ENCODE measurements at regions not wholly inside any gene's neighbourhood (a gene's known extent, or its start where the extent isn't known, plus 50 kb on each side); places are given as distances from the start of the nearest gene placed in this dataset.

DNA sequence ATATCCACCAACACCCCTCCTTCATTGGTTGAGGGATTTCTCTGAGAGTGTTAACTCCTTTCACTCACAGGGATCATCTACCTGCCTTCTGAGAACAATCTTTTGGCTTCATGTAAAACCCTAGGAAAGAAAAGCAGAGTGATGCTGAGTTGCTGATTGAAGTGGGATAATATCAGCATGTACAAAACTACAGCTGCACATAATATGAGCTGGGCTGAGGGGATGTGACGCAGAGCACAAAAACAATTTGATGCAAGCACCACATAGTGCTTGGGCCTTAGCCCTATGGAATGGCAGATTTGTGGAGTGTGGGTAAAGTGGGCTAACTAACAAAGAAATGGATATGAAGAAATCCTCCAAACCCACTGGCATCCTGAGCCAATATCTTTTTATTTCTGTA is 267.6 kb upstream of the KCNH8 start:
- TF ChIP-seq, protein P1, sequence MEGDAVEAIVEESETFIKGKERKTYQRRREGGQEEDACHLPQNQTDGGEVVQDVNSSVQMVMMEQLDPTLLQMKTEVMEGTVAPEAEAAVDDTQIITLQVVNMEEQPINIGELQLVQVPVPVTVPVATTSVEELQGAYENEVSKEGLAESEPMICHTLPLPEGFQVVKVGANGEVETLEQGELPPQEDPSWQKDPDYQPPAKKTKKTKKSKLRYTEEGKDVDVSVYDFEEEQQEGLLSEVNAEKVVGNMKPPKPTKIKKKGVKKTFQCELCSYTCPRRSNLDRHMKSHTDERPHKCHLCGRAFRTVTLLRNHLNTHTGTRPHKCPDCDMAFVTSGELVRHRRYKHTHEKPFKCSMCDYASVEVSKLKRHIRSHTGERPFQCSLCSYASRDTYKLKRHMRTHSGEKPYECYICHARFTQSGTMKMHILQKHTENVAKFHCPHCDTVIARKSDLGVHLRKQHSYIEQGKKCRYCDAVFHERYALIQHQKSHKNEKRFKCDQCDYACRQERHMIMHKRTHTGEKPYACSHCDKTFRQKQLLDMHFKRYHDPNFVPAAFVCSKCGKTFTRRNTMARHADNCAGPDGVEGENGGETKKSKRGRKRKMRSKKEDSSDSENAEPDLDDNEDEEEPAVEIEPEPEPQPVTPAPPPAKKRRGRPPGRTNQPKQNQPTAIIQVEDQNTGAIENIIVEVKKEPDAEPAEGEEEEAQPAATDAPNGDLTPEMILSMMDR (IDR thresholded peaks at IDR 0.05) = no peak
- TF ChIP-seq POLR2A (IDR thresholded peaks at IDR 0.05) = no peak
- H3K27ac ChIP-seq = no peak overlapping the region
- H3K36me3 ChIP-seq (ENCODE audit: low read depth, missing control alignments) = no peaks in the 10 kb centered on the region
- no peaks in the 10 kb centered on the region for H3K27me3 ChIP-seq
- DNase-seq = no peak
- no peaks in the 10 kb centered on the region for H3K4me1 ChIP-seq
- H3K4me3 ChIP-seq = no peak overlapping the region
- 95 to 96% methylated on average over 1 of the region's 1 CpG for WGBS, 2 donors
- intact Hi-C loops (cut with DNase I; ENCODE audit: low total_unique reads) = no loop called here
- H3K9me3 ChIP-seq = no peaks in the 10 kb centered on the region

DNA sequence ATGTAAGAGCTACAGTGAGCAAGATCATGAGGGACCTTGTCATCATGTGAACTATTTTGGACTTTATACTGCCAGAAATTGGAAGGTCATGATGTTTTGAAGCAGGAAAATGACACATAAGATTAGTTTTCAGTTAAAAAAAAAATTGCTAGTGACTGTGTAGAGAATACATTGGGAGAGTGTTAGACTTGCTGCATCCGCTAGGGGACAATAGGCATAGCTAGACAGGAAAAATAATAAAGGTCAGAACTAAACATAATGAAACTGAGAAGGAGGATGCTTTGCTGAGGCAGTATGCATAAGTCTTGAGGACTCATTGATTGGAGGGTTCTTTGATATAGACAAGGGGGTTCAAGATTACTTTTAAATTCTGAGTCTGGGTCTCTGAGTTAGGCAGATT is 275.8 kb upstream of the KCNH8 start:
- intact Hi-C loops (cut with DNase I; ENCODE audit: low total_unique reads) = no loop called here
- H3K27me3 ChIP-seq = no peaks in the 10 kb centered on the region
- no peaks in the 10 kb centered on the region for H3K9me3 ChIP-seq
- H3K4me3 ChIP-seq = no peak overlapping the region
- no peak overlapping the region for H3K27ac ChIP-seq
- H3K4me1 ChIP-seq = no peaks in the 10 kb centered on the region
- no peaks in the 10 kb centered on the region for H3K36me3 ChIP-seq (ENCODE audit: low read depth, missing control alignments)
- no peak for DNase-seq
- TF ChIP-seq, protein P1 (IDR thresholded peaks at IDR 0.05) = no peak
- TF ChIP-seq POLR2A (IDR thresholded peaks at IDR 0.05) = no peak
- 87 to 88% methylated on average over 1 of the region's 1 CpG for WGBS, 2 donors

DNA sequence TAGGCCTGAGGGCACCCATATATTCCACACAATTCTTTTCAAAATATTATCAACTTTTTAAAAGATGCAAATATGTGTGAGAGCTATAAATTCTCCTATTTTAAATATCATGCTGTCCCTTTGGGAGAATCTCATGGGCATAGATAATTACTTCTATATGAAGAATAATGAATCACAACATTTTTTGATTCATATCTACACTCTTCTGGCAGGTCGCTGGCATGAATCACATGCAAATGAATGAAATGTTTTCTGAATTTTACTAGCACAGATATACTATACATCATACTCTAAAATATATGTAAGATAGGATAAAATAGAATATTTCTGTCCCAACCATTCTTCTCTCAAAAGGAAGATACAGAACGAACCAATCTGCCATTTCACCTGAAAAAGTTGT is 277.7 kb upstream of the KCNH8 start:
- Histone ChIP-seq H3K9me3 (no peaks in the 10 kb centered on the region), H3K4me1 (no peaks in the 10 kb centered on the region), H3K27me3 (no peaks in the 10 kb centered on the region), H3K27ac (no peak overlapping the region), H3K36me3 (ENCODE audit: low read depth, missing control alignments) (no peaks in the 10 kb centered on the region), H3K4me3 (no peak overlapping the region)
- intact Hi-C loops (cut with DNase I; ENCODE audit: low total_unique reads) = no loop called here
- 86 to 87% methylated on average over 2 of the region's 2 CpGs for WGBS, 2 donors
- TF ChIP-seq, protein P1 (IDR thresholded peaks at IDR 0.05) = no peak
- TF ChIP-seq POLR2A (IDR thresholded peaks at IDR 0.05) = no peak
- DNase-seq = no peak

DNA sequence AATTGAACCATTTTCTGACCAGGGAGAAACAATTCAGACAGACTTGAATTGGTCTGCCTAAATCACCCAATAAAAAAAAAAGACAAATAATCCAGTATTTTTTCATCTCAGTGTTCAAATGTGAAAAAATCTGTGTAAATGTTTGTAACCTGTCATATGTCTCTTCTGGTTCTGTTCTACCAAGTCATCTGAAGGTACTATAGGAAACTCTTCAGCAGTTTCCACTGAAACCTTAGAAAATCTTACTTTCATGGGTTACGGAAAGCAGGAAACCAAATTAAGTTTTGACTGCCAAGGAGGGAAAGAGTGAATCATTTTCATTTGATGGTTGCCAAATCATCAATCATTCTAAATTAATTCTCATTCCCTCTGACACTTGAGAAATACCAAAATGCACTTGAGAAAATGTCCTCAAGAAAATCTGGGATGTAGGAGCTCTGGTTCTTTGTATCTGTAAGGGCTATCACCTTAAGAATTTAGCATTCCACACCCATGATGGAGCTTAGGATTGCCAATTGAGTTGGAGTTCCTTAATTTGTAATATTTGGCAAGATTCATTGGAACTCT is 278.2 kb upstream of the KCNH8 start:
- WGBS, 2 donors = 86 to 88% methylated on average over 1 of the region's 1 CpG
- Histone ChIP-seq H3K4me3 (no peak overlapping the region), H3K27me3 (no peaks in the 10 kb centered on the region), H3K4me1 (no peaks in the 10 kb centered on the region), H3K9me3 (no peaks in the 10 kb centered on the region), H3K27ac (no peak overlapping the region), H3K36me3 (ENCODE audit: low read depth, missing control alignments) (no peaks in the 10 kb centered on the region)
- TF ChIP-seq, protein P1 (IDR thresholded peaks at IDR 0.05) = no peak
- TF ChIP-seq POLR2A (IDR thresholded peaks at IDR 0.05) = no peak
- DNase-seq = no peak
- intact Hi-C loops (cut with DNase I; ENCODE audit: low total_unique reads) = no loop called here

DNA sequence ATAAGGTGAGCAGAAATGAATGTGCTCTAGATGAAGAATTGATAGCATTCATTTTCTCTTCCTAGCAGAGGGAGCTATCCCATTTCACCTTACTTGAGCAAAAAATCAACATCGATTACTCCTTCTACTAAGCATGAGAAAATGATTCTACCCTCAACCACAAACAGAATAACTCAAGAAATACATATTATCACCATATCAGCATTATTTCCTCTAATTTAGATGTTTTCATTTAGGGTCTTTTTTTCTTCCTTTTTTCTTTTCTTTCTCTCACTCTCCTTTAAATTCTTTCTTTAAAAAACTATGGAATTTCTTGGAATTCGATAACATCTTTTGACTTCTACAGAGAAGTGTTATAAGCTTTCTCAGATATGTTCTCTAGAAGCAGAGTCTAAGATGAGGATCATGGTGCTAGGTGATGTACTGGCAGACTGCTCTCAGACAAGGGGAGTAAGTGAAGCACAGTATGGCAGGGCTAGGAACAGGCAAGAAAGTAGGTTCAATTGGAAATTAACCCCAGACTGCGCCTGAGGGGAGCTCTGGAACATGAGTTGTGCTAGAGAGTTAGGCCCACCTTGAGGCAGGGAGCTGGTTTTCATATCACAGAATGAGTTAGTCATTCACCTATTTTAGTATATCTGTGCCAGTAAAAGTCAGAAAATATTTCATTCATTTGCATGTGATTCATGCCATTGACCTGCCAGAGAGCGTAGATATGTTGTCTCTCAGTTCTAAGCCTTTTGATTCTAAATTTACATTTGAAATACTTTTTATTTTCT is 279.2 kb upstream of the KCNH8 start:
- Histone ChIP-seq H3K27me3 (no peaks in the 10 kb centered on the region), H3K36me3 (ENCODE audit: low read depth, missing control alignments) (no peaks in the 10 kb centered on the region), H3K9me3 (no peaks in the 10 kb centered on the region), H3K4me1 (no peaks in the 10 kb centered on the region), H3K27ac (no peak overlapping the region), H3K4me3 (no peak overlapping the region)
- no peak for DNase-seq
- WGBS, 2 donors = 87 to 89% methylated on average over 4 of the region's 4 CpGs
- no peak for TF ChIP-seq POLR2A (IDR thresholded peaks at IDR 0.05)
- TF ChIP-seq, protein P1 (IDR thresholded peaks at IDR 0.05) = no peak
- intact Hi-C loops (cut with DNase I; ENCODE audit: low total_unique reads) = no loop called here
